MM.1S (cell line): ENCODE measurements at regions not wholly inside any gene's neighbourhood (a gene's known extent, or its start where the extent isn't known, plus 50 kb on each side); places are given as distances from the start of the nearest gene placed in this dataset.

Experiments used
- DNase-seq: peaks from one replicate; pipeline ENCODE4 v3.0.0-alpha.2; 2015
- H2AFZ ChIP-seq: fragments of 300-600 bp; sonication (generic); 2 replicates; pipeline ENCODE4 v1.6.0; 2016; ENCODE audit warnings: antibody characterized with exemption, low read length
- H3F3A ChIP-seq: fragments of 300-600 bp; sonication (generic); 2 replicates; pipeline ENCODE4 v1.6.1; 2016; ENCODE audit warnings: mild to moderate bottlenecking, antibody characterized with exemption, low read length, moderate library complexity, mixed read lengths; ENCODE audit not compliant: insufficient read depth
- H3K27ac ChIP-seq: fragments of 300-600 bp; sonication (generic); 2 replicates; pipeline ENCODE4 v1.5.1; 2016; ENCODE audit warnings: mild to moderate bottlenecking, low read length
- H3K27me3 ChIP-seq: fragments of 300-600 bp; sonication (generic); replicated peaks from 2 replicates; pipeline ENCODE4 v1.6.0; 2016; ENCODE audit warnings: low read length; ENCODE audit not compliant: insufficient read depth
- H3K36me3 ChIP-seq: fragments of 300-600 bp; sonication (generic); replicated peaks from 2 replicates; pipeline ENCODE4 v1.6.1; 2016; ENCODE audit warnings: mild to moderate bottlenecking, low read length, mixed read lengths; ENCODE audit not compliant: insufficient read depth
- H3K4me1 ChIP-seq: fragments of 300-600 bp; sonication (generic); 2 replicates; pipeline ENCODE4 v1.6.1; 2016; ENCODE audit warnings: low read length, mixed read lengths
- H3K4me2 ChIP-seq: fragments of 300-600 bp; sonication (generic); 2 replicates; pipeline ENCODE4 v1.6.0; 2016; ENCODE audit warnings: low read depth, low read length
- H3K4me3 ChIP-seq: fragments of 300-600 bp; sonication (generic); 2 replicates; pipeline ENCODE4 v1.5.1; 2016; ENCODE audit warnings: low read length, mixed read lengths
- H3K79me2 ChIP-seq: fragments of 300-600 bp; sonication (generic); 2 replicates; pipeline ENCODE4 v1.6.1; 2016; ENCODE audit warnings: mixed run types, low read length, mixed read lengths
- H3K9ac ChIP-seq: fragments of 300-600 bp; sonication (generic); 2 replicates; pipeline ENCODE4 v1.6.1; 2016; ENCODE audit warnings: low read length, mixed read lengths
- H3K9me2 ChIP-seq: fragments of 300-600 bp; sonication (generic); replicated peaks from 2 replicates; pipeline ENCODE4 v1.6.1; 2016; ENCODE audit warnings: mild to moderate bottlenecking, low read length, mixed read lengths; ENCODE audit not compliant: insufficient read depth
- H3K9me3 ChIP-seq: fragments of 300-600 bp; sonication (generic); replicated peaks from 2 replicates; pipeline ENCODE4 v1.6.1; 2016; ENCODE audit warnings: mild to moderate bottlenecking, low read length, mixed read lengths; ENCODE audit not compliant: insufficient read depth
- H4K20me1 ChIP-seq: fragments of 300-600 bp; sonication (generic); 2 replicates; pipeline ENCODE4 v1.6.1; 2016; ENCODE audit warnings: mild to moderate bottlenecking, low read length, moderate library complexity, mixed read lengths; ENCODE audit not compliant: insufficient read depth
- CTCF ChIP-seq: fragments of 300-600 bp; sonication (generic); IDR thresholded peaks from 2 replicates; pipeline ENCODE4 v1.5.1; 2016; ENCODE audit warnings: antibody characterized with exemption, low read length, mixed read lengths
- EZH2 ChIP-seq: fragments of 300-600 bp; sonication (generic); optimal IDR thresholded peaks from 2 replicates; pipeline ENCODE3; 2017; ENCODE audit warnings: low read depth, mild to moderate bottlenecking, antibody characterized with exemption, low read length, mixed read lengths
- EZH2phosphoT487 ChIP-seq: fragments of 300-600 bp; sonication (generic); IDR thresholded peaks from 2 replicates; pipeline ENCODE4 v1.6.1; 2018; ENCODE audit warnings: antibody characterized with exemption, low read length

GRCh38 chr6:154909311-154909710 lies 85.8 kb upstream of the TIAM2 start:
- H4K20me1 ChIP-seq = no peaks in the 10 kb centered on the region
- H3K4me2 ChIP-seq = no peak overlapping the region
- no peaks in the 10 kb centered on the region for H3K9me2 ChIP-seq
- no peak overlapping the region for H3K9ac ChIP-seq
- no peaks in the 10 kb centered on the region for H3F3A ChIP-seq
- no peaks in the 10 kb centered on the region for H3K36me3 ChIP-seq
- H2AFZ ChIP-seq = no peak overlapping the region
- no peak for DNase-seq
- TF ChIP-seq CTCF = no peak
- no peaks in the 10 kb centered on the region for H3K4me1 ChIP-seq
- H3K79me2 ChIP-seq = no peaks in the 10 kb centered on the region
- no peak overlapping the region for H3K4me3 ChIP-seq
- H3K9me3 ChIP-seq = no peaks in the 10 kb centered on the region
- no peak overlapping the region for H3K27ac ChIP-seq
- H3K27me3 ChIP-seq = no peaks in the 10 kb centered on the region

- no peaks in the 10 kb centered on the region for H3K27me3 ChIP-seq
- no peak overlapping the region for H3K9ac ChIP-seq
- H2AFZ ChIP-seq = no peak overlapping the region
- H3K4me1 ChIP-seq = no peaks in the 10 kb centered on the region
- no peaks in the 10 kb centered on the region for H3K36me3 ChIP-seq
- no peaks in the 10 kb centered on the region for H3K9me2 ChIP-seq
- no peak for DNase-seq
- TF ChIP-seq CTCF (no peak), EZH2phosphoT487 (no peak), EZH2 (no peak)
- H3K79me2 ChIP-seq = no peaks in the 10 kb centered on the region
- H4K20me1 ChIP-seq = no peaks in the 10 kb centered on the region
- H3K4me3 ChIP-seq = no peak overlapping the region
- no peak overlapping the region for H3K4me2 ChIP-seq
- no peaks in the 10 kb centered on the region for H3F3A ChIP-seq
- no peaks in the 10 kb centered on the region for H3K9me3 ChIP-seq
- no peak overlapping the region for H3K27ac ChIP-seq
Measured at GRCh38 chr6:154909821-154910220, 85.3 kb upstream of the TIAM2 start.

GRCh38 chr6:154914288-154914687 lies 80.8 kb upstream of the TIAM2 start:
- Histone ChIP-seq H3K4me2 (no peak overlapping the region), H3K27ac (no peak overlapping the region), H3K9me3 (no peaks in the 10 kb centered on the region), H3K9ac (no peak overlapping the region), H3K4me3 (no peak overlapping the region), H3K9me2 (no peaks in the 10 kb centered on the region), H4K20me1 (no peaks in the 10 kb centered on the region), H2AFZ (no peak overlapping the region), H3F3A (no peaks in the 10 kb centered on the region), H3K4me1 (peaks cover 4% of the 10 kb centered on the region; the same call in 1 of the 2 replicates), H3K27me3 (no peaks in the 10 kb centered on the region), H3K79me2 (no peaks in the 10 kb centered on the region), H3K36me3 (no peaks in the 10 kb centered on the region)
- TF ChIP-seq EZH2 (no peak), CTCF (no peak), EZH2phosphoT487 (no peak)
- no peak for DNase-seq

- H3K9me3 ChIP-seq = no peaks in the 10 kb centered on the region
- H4K20me1 ChIP-seq = no peaks in the 10 kb centered on the region
- H3K79me2 ChIP-seq = no peaks in the 10 kb centered on the region
- no peaks in the 10 kb centered on the region for H3F3A ChIP-seq
- H3K27ac ChIP-seq = no peak overlapping the region
- no peaks in the 10 kb centered on the region for H3K27me3 ChIP-seq
- H2AFZ ChIP-seq = no peak overlapping the region
- peak; percentile 25 for DNase-seq
- H3K4me1 ChIP-seq = peaks cover 4% of the 10 kb centered on the region; the same call in 1 of the 2 replicates
- no peak overlapping the region for H3K4me2 ChIP-seq
- no peaks in the 10 kb centered on the region for H3K36me3 ChIP-seq
- no peaks in the 10 kb centered on the region for H3K9me2 ChIP-seq
- TF ChIP-seq EZH2phosphoT487 = no peak
- no peak for TF ChIP-seq EZH2
- TF ChIP-seq CTCF = no peak
- H3K4me3 ChIP-seq = no peak overlapping the region
- H3K9ac ChIP-seq = no peak overlapping the region
Measured at GRCh38 chr6:154916857-154917256, 78.3 kb upstream of the TIAM2 start.
